ENCODE measurements at regions not wholly inside any gene's neighbourhood (a gene's known extent, or its start where the extent isn't known, plus 50 kb on each side); places are given as distances from the start of the nearest gene placed in this dataset.

DNA sequence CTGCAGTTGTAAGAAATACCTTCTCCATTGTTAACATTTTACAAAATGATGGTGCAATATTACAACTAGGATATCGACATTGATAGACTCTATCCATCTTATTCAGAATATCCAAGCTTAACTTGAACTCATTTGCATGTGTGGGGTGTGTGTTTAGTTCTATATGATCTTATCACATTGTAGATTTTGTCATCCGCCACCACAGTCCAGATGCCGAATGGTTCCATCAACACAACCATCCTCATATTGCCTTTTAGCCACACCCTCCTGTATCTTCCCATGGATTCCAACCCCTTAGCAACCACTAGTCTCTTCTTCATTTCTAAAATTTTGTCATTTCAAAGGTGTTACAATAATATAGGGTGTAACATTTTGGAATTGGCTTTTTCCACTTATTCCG is 452.9 kb upstream of the AKR1E2 start:
- 88% methylated on average over 4 of the region's 4 CpGs for WGBS
- Histone ChIP-seq H3K36me3 (ENCODE audit: control insufficient read depth in 4 of 4, insufficient read depth in 3 of 4, low read depth in 1 of 4, low read length in 3 of 4) (no peaks in the 10 kb centered on the region), H3K27me3 (ENCODE audit: control insufficient read depth in 4 of 4, insufficient read depth in 4 of 4, low read length in 3 of 4) (no peaks in the 10 kb centered on the region), H3K9me3 (ENCODE audit: control insufficient read depth in 4 of 4, low read length in 3 of 4) (peaks cover 0 to 3% (median 0%) of the 10 kb centered on the region in 4 donors), H3K4me1 (ENCODE audit: control insufficient read depth in 4 of 4, insufficient read depth in 4 of 4, low read length in 3 of 4) (no peaks in the 10 kb centered on the region), H3K27ac (ENCODE audit: low read depth in 1 of 2, low read length in 2 of 2) (no peak overlapping the region), H3K4me3 (ENCODE audit: low read depth in 1 of 3, low read length in 3 of 3) (no peak overlapping the region), H3K9ac (ENCODE audit: low read depth in 1 of 2, low read length in 2 of 2) (no peak overlapping the region)
- TF ChIP-seq HNF4G (IDR thresholded peaks at IDR 0.05): no peak
- TF ChIP-seq YY1 (IDR thresholded peaks at IDR 0.05): no peak
- TF ChIP-seq FOXA1 (IDR thresholded peaks at IDR 0.05): no peak
- no peak for DNase-seq (ENCODE audit: low spot score)

DNA sequence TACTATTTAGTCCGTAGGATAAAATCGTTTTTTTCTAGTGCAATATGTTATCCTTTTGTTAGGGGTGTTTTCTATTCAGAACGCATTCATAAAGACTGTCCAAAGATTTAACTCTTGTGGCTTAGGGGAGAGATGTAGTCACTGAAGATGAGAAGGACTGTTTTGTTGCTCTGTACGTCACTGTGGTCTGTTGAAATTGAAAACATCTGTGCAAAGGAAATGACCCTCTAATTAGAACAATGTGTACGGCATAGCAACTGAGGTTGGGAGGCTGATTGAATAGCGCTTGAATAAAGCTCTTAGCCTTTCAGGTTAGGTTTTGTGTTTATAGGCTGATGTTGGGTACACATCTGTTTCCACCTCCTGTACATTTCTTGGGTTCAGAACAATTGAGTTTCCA is 453.4 kb upstream of the AKR1E2 start:
- Histone ChIP-seq H3K27me3 (ENCODE audit: control insufficient read depth in 4 of 4, insufficient read depth in 4 of 4, low read length in 3 of 4) (no peaks in the 10 kb centered on the region), H3K9me3 (ENCODE audit: control insufficient read depth in 4 of 4, low read length in 3 of 4) (peaks cover 0 to 4% (median 0%) of the 10 kb centered on the region in 4 donors), H3K4me3 (ENCODE audit: low read depth in 1 of 3, low read length in 3 of 3) (no peak overlapping the region), H3K4me1 (ENCODE audit: control insufficient read depth in 4 of 4, insufficient read depth in 4 of 4, low read length in 3 of 4) (no peaks in the 10 kb centered on the region), H3K27ac (ENCODE audit: low read depth in 1 of 2, low read length in 2 of 2) (no peak overlapping the region), H3K36me3 (ENCODE audit: control insufficient read depth in 4 of 4, insufficient read depth in 3 of 4, low read depth in 1 of 4, low read length in 3 of 4) (no peaks in the 10 kb centered on the region), H3K9ac (ENCODE audit: low read depth in 1 of 2, low read length in 2 of 2) (no peak overlapping the region)
- 62% methylated on average over 6 of the region's 6 CpGs for WGBS
- TF ChIP-seq, protein P1, sequence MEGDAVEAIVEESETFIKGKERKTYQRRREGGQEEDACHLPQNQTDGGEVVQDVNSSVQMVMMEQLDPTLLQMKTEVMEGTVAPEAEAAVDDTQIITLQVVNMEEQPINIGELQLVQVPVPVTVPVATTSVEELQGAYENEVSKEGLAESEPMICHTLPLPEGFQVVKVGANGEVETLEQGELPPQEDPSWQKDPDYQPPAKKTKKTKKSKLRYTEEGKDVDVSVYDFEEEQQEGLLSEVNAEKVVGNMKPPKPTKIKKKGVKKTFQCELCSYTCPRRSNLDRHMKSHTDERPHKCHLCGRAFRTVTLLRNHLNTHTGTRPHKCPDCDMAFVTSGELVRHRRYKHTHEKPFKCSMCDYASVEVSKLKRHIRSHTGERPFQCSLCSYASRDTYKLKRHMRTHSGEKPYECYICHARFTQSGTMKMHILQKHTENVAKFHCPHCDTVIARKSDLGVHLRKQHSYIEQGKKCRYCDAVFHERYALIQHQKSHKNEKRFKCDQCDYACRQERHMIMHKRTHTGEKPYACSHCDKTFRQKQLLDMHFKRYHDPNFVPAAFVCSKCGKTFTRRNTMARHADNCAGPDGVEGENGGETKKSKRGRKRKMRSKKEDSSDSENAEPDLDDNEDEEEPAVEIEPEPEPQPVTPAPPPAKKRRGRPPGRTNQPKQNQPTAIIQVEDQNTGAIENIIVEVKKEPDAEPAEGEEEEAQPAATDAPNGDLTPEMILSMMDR (IDR thresholded peaks at IDR 0.05; ENCODE audit: low read depth, low read length, missing input control): no peak
- TF ChIP-seq EGR1 (IDR thresholded peaks at IDR 0.05; ENCODE audit: low read depth in 2 of 2): no peak
- no peak for TF ChIP-seq ZBTB33 (IDR thresholded peaks at IDR 0.05)
- TF ChIP-seq HNF4G (IDR thresholded peaks at IDR 0.05): no peak
- no peak for DNase-seq (ENCODE audit: low spot score)

DNA sequence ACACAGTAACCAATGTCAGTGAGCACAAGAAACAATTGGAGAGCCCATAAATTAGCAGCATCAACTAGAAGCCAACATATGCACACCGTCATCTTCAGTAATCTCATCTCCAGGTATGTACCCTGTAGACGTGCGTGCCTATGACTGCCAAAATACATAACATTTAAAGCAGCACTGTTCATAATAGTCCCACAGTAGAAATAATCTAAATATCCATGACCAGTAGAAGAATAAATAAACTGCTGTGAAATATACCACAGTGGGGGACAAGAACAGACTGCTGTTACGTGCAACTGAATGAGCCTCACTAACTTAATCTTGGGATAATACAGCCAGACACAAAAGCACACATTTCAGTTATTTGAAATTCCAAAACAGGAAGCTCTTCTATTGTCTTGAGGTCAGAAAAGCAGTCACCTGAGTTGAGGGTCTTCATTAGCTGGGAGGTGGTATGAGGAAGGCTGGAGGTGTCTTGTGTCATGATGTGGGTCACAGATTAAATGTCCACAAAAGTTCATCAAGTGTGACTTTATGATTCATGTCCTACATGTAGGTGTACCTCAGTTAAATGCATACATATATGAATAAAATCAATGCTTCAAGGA is 454.2 kb upstream of the AKR1E2 start:
- Histone ChIP-seq H3K27ac (ENCODE audit: low read depth in 1 of 2, low read length in 2 of 2) (no peak overlapping the region), H3K9ac (ENCODE audit: low read depth in 1 of 2, low read length in 2 of 2) (no peak overlapping the region), H3K4me1 (ENCODE audit: control insufficient read depth in 4 of 4, insufficient read depth in 4 of 4, low read length in 3 of 4) (no peaks in the 10 kb centered on the region), H3K4me3 (ENCODE audit: low read depth in 1 of 3, low read length in 3 of 3) (no peak overlapping the region), H3K9me3 (ENCODE audit: control insufficient read depth in 4 of 4, low read length in 3 of 4) (peaks cover 0 to 4% (median 0%) of the 10 kb centered on the region in 4 donors), H3K27me3 (ENCODE audit: control insufficient read depth in 4 of 4, insufficient read depth in 4 of 4, low read length in 3 of 4) (no peaks in the 10 kb centered on the region), H3K36me3 (ENCODE audit: control insufficient read depth in 4 of 4, insufficient read depth in 3 of 4, low read depth in 1 of 4, low read length in 3 of 4) (no peaks in the 10 kb centered on the region)
- no peak for DNase-seq (ENCODE audit: low spot score)
- TF ChIP-seq RXRA (IDR thresholded peaks at IDR 0.05) (no peak), FOXA2 (IDR thresholded peaks at IDR 0.05) (no peak), JUND (IDR thresholded peaks at IDR 0.05) (no peak), ZBTB33 (IDR thresholded peaks at IDR 0.05) (no peak), TAF1 (conservative IDR thresholded peaks at IDR 0.05) (no peak), NR2F2 (IDR thresholded peaks at IDR 0.05) (no peak), FOXA1 (IDR thresholded peaks at IDR 0.05) (no peak), EGR1 (IDR thresholded peaks at IDR 0.05; ENCODE audit: low read depth in 2 of 2) (no peak), RAD21 (IDR thresholded peaks at IDR 0.05) (no peak), HNF4G (IDR thresholded peaks at IDR 0.05) (no peak), SP1 (IDR thresholded peaks at IDR 0.05) (no peak), GABPA (IDR thresholded peaks at IDR 0.05 in 1 of 2, conservative IDR thresholded peaks at IDR 0.05 in 1 of 2) (no peak)
- TF ChIP-seq, protein P2, sequence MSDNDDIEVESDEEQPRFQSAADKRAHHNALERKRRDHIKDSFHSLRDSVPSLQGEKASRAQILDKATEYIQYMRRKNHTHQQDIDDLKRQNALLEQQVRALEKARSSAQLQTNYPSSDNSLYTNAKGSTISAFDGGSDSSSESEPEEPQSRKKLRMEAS (IDR thresholded peaks at IDR 0.05): no peak
- TF ChIP-seq, protein P3, sequence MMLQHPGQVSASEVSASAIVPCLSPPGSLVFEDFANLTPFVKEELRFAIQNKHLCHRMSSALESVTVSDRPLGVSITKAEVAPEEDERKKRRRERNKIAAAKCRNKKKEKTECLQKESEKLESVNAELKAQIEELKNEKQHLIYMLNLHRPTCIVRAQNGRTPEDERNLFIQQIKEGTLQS (IDR thresholded peaks at IDR 0.05): no peak
- TF ChIP-seq, protein P1 (IDR thresholded peaks at IDR 0.05; ENCODE audit: low read depth, low read length, missing input control): no peak
- 84% methylated on average over 4 of the region's 4 CpGs for WGBS

All from liver (tissue), 8 donors.